GM21529 (cell line): ENCODE measurements at regions not wholly inside any gene's neighbourhood (a gene's known extent, or its start where the extent isn't known, plus 50 kb on each side); places are given as distances from the start of the nearest gene placed in this dataset.
"Not testable (repeated sequence)": the region's sequence is repeated elsewhere in the genome, so short reads cannot be mapped to it uniquely, and the experiment has no call there.

Experiments
- ATAC-seq: cut with Tn5 transposase; IDR thresholded peaks from one replicate; pipeline ENCODE4 v1.9.1; 2021; ENCODE audit not compliant: unreplicated experiment

- ATAC-seq: no peak
These were observed 215.5 kb upstream of the KCNN2 start for GRCh38 chr5:114146398-114146797.

DNA sequence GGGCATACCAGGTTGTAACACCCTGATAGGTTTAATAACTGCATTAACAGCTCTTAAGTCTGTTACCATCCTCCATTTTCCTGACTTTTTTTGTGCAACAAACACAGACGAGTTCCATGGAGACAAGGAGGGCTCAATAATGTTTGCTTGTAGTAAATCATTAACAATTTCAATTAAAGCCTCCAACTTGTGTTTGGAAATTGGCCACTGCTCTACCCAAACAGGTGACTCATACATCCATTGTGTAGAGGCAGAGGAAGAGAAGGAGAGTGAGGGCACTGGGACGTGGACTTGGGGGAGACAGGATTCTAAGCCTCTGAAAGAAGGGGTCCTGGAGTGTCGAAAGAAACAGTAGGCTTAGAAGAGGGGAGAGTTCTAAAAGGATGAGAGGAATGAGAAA lies 213.6 kb upstream of the KCNN2 start:
- no peak for ATAC-seq

GRCh38 chr5:114148728-114149127 lies 213.1 kb upstream of the KCNN2 start:
- not testable (repeated sequence) for ATAC-seq

GRCh38 chr5:114152656-114153360 lies 209.1 kb upstream of the KCNN2 start:
- ATAC-seq: no peak

- ATAC-seq: no peak
These were observed 208.5 kb upstream of the KCNN2 start for GRCh38 chr5:114153392-114153791.

GRCh38 chr5:114153833-114154232 lies 208.0 kb upstream of the KCNN2 start:
- ATAC-seq: no peak

DNA sequence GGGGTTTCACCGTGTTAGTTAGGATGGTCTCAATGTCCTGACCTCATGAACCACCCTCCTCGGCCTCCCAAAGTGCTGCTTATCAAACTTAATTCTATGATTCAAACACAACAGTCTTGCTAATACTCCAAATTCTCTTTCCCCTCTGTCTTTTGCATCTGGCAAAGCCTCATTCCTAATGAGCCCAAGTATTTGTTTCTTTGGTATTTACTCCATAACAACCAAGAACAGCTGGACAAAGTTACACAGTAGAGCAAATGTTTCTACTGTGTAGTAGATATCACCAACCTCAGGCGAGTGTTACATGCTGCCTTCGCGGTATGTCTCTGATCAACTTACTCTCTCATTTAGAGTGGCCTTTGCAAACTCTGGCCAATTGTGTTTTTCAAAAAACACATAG lies 195.8 kb upstream of the KCNN2 start:
- ATAC-seq: no peak

DNA sequence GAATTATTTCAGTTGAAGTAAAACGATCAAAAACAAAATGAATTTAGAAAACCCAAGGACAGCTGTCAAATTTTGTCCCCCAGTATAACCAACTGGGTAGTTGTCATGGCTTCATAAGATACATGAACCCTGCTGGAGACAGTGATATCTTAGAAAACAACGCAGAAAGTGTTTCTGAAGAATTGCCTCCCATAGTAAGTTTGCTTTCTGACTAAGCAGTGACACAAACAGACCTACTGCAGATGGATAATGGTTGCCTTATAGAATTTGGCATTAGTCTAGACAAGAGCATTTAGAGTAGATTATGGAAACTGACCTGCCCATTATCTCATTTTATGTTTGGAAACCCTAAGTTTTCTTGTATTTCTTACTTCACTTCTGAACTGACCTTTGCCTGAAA lies 187.7 kb upstream of the KCNN2 start:
- no peak for ATAC-seq

DNA sequence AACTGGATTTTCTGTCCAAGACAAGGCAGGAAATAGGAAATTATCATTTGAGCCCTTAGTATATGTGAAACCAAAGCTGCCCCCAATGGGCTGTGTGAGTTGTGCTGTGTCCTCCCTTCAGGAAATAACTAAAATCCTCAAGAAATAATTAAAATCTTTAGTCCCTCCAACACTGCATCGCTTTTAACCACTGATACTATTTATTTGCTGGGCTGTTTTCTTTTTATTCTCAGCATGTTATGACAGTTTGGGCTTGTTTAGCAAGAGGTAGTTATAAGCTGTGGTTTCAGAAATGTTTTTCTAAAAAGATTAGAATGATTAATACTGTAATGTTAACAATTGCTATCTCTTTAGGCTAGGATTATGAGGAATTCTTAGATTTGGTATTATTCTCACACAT lies 187.0 kb upstream of the KCNN2 start:
- ATAC-seq: no peak

- no peak for ATAC-seq
These were observed 185.5 kb upstream of the KCNN2 start for GRCh38 chr5:114176356-114176755.

DNA sequence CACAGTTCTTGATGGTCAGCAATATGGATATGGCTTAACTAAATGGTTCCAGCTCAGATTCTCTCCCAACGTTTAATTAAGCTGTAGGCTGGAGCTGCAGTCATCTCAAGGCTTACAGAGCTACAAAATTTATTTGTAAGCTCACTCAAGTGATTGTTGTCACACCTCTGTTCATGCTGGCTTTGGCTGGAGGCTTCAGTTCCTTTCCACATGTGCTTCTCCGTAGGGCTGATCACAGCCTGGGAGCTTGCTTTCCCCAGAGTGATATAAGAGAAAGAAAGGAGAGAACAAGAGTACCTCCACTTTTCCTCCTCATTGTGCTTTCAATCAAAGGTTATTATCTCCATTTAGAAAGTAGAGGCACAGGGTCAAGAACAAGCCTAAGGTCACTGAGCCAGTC lies 182.7 kb upstream of the KCNN2 start:
- ATAC-seq: no peak

DNA sequence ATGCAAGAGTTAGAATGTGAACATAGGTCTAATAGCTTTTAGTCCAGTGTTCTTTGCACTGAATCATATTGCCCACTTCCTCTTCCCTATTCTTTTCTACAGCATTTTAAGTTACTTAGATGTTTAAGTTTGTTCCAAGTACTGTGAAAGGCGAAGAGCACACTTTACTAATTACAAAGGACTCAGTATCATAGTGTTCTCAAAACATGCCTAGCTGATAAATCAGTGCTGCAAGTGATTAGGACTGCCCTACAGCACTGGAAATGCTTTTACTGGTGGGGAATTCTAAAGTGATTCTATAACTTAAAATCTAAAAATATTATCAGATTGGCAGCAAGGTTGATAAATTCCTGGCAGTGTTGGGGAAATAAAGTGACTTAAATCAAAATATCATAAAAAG lies 177.9 kb upstream of the KCNN2 start:
- ATAC-seq: no peak

- no peak for ATAC-seq
These were observed 176.6 kb upstream of the KCNN2 start for GRCh38 chr5:114185274-114185673.

- no peak for ATAC-seq
These were observed 170.4 kb upstream of the KCNN2 start for GRCh38 chr5:114191441-114191840.

- no peak for ATAC-seq
These were observed 169.8 kb upstream of the KCNN2 start for GRCh38 chr5:114192108-114192507.

GRCh38 chr5:114201332-114201731 lies 160.5 kb upstream of the KCNN2 start:
- ATAC-seq: no peak

DNA sequence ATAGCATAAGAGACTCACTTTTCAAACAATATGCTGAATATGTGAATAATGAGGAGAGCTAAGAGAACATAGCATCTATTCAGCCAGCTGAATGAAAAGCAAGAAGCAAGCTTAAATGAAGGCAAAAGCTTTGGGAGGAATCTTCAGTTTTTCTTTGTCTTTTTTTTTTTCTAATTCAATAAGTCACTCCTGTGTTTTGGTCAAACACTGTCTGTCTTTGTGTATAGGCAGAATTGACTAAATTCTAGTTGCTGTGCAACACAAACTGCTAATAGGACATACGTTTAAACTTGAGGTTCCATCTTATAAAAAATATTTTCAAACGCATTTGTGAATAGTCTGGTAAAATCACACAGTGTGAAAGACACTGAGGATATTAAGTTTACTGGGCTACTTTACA lies 156.9 kb upstream of the KCNN2 start:
- ATAC-seq: no peak

DNA sequence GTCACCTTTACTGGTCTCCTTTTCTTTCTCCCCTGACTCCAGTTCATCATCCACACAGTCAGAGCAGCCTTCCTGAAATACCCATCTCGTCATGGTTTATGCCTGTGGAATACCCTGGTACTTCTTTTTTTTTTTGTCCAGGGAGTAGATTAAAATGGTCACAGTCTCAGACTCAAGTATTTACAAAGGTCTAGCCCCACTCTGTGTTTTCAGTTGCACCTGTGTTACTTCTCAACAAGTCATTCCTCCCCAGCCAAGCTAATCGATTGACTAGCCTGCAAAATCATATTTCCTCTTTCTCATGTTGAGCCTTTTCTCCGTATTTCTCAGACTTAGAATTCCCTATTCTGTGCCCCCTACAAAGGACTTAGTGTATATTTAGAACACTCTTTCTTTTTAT lies 155.2 kb upstream of the KCNN2 start:
- ATAC-seq: no peak

DNA sequence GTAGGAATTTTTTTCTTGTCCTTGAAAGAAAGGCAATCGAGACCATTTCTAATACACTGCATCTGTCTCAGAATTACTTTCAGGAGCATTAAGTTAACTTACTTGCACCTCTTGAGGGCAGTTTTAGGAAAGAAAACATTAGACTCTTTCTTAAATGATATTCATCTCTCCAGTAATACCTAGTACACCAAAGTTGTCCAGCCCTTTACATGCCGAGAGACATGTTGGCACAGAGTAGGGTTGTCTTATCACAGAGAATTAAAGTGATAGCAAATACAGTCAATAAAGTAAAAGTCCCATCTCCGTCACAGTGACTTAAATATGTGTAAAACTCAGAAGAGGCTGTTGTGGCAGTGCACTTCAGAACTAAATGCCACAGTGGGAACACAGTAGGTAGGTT lies 154.3 kb upstream of the KCNN2 start:
- ATAC-seq: no peak

- ATAC-seq: no peak
These were observed 153.8 kb upstream of the KCNN2 start for GRCh38 chr5:114208120-114208519.

GRCh38 chr5:114208588-114208987 lies 153.3 kb upstream of the KCNN2 start:
- no peak for ATAC-seq

DNA sequence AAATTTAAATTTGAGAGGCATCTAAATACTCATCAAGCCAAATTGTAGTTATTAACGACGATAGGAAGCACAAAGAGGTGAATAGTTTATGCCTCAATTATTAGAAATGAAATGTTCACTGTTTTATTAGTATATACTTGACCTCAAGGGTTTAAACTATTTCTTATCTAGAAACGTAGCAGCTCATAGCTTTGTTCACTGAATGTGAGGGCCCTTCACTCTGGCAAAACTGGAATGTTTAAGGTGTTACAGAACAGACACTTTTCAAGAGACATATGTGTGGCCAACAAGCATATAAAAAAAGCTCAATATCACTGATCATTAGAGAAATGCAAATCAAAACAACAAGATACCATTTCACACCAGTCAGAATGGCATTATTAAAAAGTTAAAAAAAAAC lies 151.2 kb upstream of the KCNN2 start:
- no peak for ATAC-seq

GRCh38 chr5:114221807-114222206 lies 140.1 kb upstream of the KCNN2 start:
- ATAC-seq: no peak
